ENCODE measurements at regions not wholly inside any gene's neighbourhood (a gene's known extent, or its start where the extent isn't known, plus 50 kb on each side); places are given as distances from the start of the nearest gene placed in this dataset.

DNA sequence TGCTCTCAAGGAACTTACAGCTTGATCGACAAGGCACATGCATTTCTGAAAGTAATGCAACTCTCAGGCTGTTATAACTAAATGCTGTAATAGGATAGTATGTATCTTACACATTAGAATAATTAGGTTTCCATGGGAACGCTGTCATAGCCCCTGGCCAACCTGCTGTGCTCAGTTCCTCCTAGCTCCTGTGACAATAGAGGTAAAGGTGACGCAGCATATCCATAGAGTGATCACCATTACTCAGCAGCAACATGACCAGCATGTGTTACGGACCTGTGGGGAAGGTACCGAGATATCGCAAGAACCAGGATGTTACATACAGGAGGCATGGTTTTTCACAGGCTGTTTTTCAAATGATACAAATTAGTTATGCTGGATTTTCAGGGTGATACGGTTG is 150.7 kb downstream of the CAND1 start:
- TF ChIP-seq TAF1 (IDR thresholded peaks at IDR 0.05; ENCODE audit: low read depth) (no peak), FOXM1 (IDR thresholded peaks at IDR 0.05; ENCODE audit: borderline replicate concordance, low read depth) (no peak), CEBPB (IDR thresholded peaks at IDR 0.05) (0 out of 2 replicates have a peak, but pooled peaks have one; percentile 23), YY1 (IDR thresholded peaks at IDR 0.05; ENCODE audit: low read depth) (no peak), TCF12 (IDR thresholded peaks at IDR 0.05; ENCODE audit: low read depth) (peak; percentile 47; the same call in 1 of the 2 replicates), RAD21 (IDR thresholded peaks at IDR 0.05; ENCODE audit: low read depth) (no peak), CREB1 (IDR thresholded peaks at IDR 0.05; ENCODE audit: low read depth) (no peak)
- TF ChIP-seq, protein P1, sequence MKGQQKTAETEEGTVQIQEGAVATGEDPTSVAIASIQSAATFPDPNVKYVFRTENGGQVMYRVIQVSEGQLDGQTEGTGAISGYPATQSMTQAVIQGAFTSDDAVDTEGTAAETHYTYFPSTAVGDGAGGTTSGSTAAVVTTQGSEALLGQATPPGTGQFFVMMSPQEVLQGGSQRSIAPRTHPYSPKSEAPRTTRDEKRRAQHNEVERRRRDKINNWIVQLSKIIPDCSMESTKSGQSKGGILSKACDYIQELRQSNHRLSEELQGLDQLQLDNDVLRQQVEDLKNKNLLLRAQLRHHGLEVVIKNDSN (IDR thresholded peaks at IDR 0.05), result peak; percentile 28; the same call in 1 of the 2 replicates
- TF ChIP-seq, protein P2, sequence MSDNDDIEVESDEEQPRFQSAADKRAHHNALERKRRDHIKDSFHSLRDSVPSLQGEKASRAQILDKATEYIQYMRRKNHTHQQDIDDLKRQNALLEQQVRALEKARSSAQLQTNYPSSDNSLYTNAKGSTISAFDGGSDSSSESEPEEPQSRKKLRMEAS (IDR thresholded peaks at IDR 0.05), result peak; percentile 88

All from Ishikawa (cell line).